SK-N-MC (cell line): ENCODE measurements at regions not wholly inside any gene's neighbourhood (a gene's known extent, or its start where the extent isn't known, plus 50 kb on each side); places are given as distances from the start of the nearest gene placed in this dataset.

ENCODE experiments used
- DNase-seq: peaks from one replicate; pipeline ENCODE4 v3.0.0-alpha.2; 2011; ENCODE audit warnings: low read depth, low spot score
- H3K27ac ChIP-seq: fragments of 200-600 bp; sonication (generic); 2 replicates; pipeline ENCODE4 v1.5.1; 2016; ENCODE audit warnings: mixed run types
- H3K36me3 ChIP-seq: fragments of 200-600 bp; sonication (generic); 2 replicates; pipeline ENCODE4 v1.6.1; 2017; ENCODE audit warnings: antibody characterized with exemption, low read length, mixed read lengths; ENCODE audit not compliant: insufficient read depth
- H3K4me3 ChIP-seq: fragments of 200-600 bp; sonication (generic); 2 replicates; pipeline ENCODE4 v1.5.1; 2016
- H3K9ac ChIP-seq: fragments of 200-600 bp; sonication (generic); 2 replicates; pipeline ENCODE4 v1.8.0; 2017; ENCODE audit warnings: mixed run types, mixed read lengths; ENCODE audit not compliant: insufficient read length
- H3K9me3 ChIP-seq: fragments of 200-600 bp; sonication (generic); 2 replicates; pipeline ENCODE4 v1.6.1; 2017; ENCODE audit warnings: low read depth, mild to moderate bottlenecking, antibody characterized with exemption, low read length, moderate library complexity, mixed read lengths
- EZH2 ChIP-seq: fragments of 200-600 bp; sonication (generic); IDR thresholded peaks from one replicate; pipeline ENCODE4 v1.6.1; 2017; ENCODE audit warnings: antibody characterized with exemption
- FOXP2 ChIP-seq: optimal IDR thresholded peaks from 2 replicates; pipeline ENCODE3; 2011; ENCODE audit warnings: mild to moderate bottlenecking, moderate library complexity; ENCODE audit not compliant: insufficient read depth; ENCODE audit errors: extremely low read length, control extremely low read depth
- POLR2AphosphoS5 ChIP-seq: IDR thresholded peaks from 2 replicates; pipeline ENCODE4 v1.6.1; 2012; ENCODE audit warnings: mild to moderate bottlenecking, low read depth, low read length, borderline replicate concordance

DNA sequence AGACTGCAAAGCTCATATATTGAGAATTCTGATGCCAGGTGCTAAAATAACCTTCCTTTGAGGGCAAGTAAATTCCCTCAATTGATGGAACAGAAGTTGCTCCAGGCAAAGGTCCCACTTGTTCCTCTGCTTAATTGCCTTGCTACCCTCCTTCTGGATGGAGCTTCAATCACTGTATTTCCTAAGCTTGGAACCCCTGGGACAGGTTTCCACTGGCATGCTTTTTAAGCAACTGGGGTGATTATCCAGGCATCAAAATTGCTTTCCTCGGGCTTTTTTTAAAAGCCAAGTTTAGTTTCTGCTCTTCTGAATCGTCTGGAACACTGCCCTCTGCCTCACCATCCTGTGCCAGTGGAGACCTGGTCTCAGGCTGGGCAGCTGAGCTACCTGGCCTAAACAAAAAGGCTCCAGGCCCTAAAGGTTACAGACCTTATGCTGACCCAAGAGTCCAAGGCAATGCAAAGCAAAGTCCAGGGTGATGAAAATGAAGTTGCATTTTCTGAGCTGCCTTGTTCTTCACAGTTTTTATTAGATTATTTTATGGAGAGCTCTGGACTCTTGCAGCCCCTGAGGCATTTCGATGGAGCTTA, 167.9 kb upstream of the CD180 start:
- Histone ChIP-seq H3K9ac (no peak overlapping the region), H3K4me3 (no peak overlapping the region), H3K9me3 (no peaks in the 10 kb centered on the region), H3K27ac (no peak overlapping the region), H3K36me3 (no peaks in the 10 kb centered on the region)
- no peak for DNase-seq
- no peak for TF ChIP-seq EZH2
- no peak for TF ChIP-seq POLR2AphosphoS5
- TF ChIP-seq FOXP2, result no peak

DNA sequence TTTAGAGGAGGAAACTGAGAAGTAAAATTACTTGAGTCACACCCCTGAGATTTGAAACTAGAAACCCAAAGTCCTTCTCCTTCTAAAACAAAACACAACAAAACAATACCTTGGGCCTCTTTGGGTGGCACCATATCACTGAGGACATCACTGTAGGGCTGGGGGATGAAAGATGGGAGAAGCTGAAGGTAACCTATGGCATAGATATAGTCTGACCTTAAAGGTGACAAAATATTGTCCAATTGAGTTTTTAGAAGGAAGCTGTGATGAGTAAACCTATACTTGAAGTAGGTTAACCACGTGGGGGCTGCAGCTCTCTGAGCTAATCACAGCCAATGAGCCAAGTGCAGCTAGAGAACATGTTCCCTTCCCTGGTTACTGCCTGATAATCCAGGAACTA, 167.4 kb upstream of the CD180 start:
- no peak overlapping the region for H3K27ac ChIP-seq
- no peaks in the 10 kb centered on the region for H3K36me3 ChIP-seq
- no peak for DNase-seq
- H3K9me3 ChIP-seq, result no peaks in the 10 kb centered on the region
- H3K9ac ChIP-seq, result no peak overlapping the region
- TF ChIP-seq EZH2 (no peak), POLR2AphosphoS5 (no peak), FOXP2 (no peak)
- no peak overlapping the region for H3K4me3 ChIP-seq

DNA sequence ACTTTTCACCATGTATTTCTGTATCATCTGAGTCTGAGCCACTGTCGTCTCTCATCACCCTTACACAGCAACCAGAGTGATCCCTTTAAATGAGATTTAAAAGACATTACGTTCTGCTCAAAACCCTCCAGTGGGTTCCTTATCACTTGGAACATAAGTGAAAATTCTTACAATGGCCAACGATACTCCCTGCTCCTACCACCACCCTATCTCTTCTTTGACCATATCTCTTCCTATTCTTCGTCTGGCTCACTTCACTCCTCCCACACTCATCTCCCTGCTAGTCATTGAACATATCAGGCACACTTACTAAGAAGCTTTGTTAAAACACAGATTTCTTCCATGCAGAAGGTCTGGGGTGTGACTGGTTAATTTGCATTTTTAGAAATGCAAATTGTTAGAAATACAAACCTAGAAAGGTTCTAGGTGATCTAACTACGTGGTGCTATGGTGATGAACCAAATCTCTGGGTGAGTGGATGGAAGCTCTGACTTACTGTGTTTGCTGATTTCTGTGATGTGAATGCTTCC, 166.6 kb upstream of the CD180 start:
- TF ChIP-seq FOXP2 (no peak), EZH2 (no peak), POLR2AphosphoS5 (no peak)

DNA sequence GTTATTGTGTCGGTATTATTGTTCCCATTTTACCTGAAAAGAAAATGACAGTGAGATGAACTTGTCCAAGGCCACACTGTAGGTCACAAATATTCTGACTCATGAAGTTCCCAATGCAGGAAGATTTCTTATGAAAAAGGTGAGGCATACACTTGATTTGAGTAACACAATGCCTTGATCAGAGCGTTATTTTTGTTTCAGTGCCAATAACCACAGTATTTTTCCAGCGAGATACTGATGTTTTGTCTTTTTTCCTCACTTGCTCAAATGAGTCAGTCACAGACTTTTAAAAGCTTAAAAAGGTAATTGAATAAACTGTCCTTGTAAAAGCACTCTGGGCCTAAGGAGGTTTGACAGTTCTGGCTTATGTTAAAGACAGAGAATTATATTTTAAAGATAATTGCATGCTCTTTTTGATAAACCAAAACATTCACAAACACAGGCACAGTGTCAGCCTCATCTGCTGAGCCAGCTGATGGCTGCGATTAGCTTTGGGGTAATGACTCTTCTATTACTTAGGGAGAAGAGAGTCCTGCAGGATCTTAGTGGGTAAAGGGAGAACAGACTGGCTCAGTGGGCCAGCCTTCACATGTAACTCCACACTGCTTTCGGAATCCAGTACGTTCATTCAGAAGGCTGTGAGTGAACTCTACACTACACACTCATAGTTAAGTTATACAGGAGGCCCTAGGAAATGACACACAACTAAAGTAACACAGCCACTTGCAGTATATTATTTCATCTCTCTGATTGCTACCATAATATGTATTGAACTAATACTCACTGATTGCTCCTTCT, 165.5 kb upstream of the CD180 start:
- no peaks in the 10 kb centered on the region for H3K9me3 ChIP-seq
- H3K9ac ChIP-seq, result no peak overlapping the region
- DNase-seq, result no peak
- no peak for TF ChIP-seq FOXP2
- TF ChIP-seq EZH2, result no peak
- TF ChIP-seq POLR2AphosphoS5, result no peak
- no peak overlapping the region for H3K4me3 ChIP-seq
- H3K27ac ChIP-seq, result no peak overlapping the region
- H3K36me3 ChIP-seq, result no peaks in the 10 kb centered on the region

More for the DNA sequence above, 166.6 kb upstream of the CD180 start:
- H3K27ac ChIP-seq, result no peak overlapping the region
- no peaks in the 10 kb centered on the region for H3K36me3 ChIP-seq
- H3K4me3 ChIP-seq, result no peak overlapping the region
- DNase-seq, result no peak
- no peaks in the 10 kb centered on the region for H3K9me3 ChIP-seq
- H3K9ac ChIP-seq, result no peak overlapping the region

DNA sequence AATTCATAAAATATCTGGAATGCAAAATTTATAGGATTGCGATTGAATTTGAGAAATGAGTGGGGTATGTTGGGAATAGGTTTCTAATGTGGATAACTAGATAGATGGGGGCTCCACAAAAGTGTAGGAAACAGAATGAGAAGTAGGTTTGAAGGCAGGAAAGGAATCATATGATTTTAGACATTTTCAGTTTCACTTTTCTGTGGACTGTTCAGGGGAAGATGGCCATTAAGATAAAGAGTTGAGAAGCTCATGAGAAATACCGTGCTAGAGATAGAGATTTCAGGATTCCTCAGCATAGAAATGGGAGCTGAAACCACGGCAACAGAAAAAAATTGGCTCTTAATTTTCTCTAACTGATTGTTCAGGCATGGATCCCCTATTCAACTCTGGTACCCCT, 163.4 kb upstream of the CD180 start:
- no peak for TF ChIP-seq POLR2AphosphoS5
- no peak for TF ChIP-seq FOXP2
- no peak for TF ChIP-seq EZH2
- Histone ChIP-seq H3K9me3 (no peaks in the 10 kb centered on the region), H3K27ac (peak overlapping the region; percentile 26; the same call in 1 of the 2 replicates), H3K4me3 (peak overlapping the region; percentile 6), H3K9ac (no peak overlapping the region), H3K36me3 (no peaks in the 10 kb centered on the region)
- no peak for DNase-seq

DNA sequence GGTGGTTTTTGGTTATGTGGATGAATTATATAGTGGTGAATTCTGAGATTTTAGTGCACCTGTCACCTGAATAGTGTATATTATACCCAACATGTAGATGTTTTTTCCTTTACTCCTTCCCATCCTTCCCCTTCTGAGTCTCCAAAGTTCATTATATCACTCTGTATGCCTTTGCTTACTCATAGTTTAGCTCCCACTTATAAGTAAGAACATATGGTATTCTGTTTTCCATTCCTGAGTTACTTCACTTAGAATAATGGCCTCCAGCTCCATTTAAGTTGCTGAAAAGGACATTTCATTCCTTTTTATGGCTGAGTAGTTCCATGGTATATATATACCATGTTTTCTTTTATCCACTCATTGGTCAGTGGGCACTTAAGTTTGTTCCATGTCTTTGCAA, 161.6 kb upstream of the CD180 start:
- TF ChIP-seq EZH2 (no peak), FOXP2 (no peak), POLR2AphosphoS5 (no peak)

DNA sequence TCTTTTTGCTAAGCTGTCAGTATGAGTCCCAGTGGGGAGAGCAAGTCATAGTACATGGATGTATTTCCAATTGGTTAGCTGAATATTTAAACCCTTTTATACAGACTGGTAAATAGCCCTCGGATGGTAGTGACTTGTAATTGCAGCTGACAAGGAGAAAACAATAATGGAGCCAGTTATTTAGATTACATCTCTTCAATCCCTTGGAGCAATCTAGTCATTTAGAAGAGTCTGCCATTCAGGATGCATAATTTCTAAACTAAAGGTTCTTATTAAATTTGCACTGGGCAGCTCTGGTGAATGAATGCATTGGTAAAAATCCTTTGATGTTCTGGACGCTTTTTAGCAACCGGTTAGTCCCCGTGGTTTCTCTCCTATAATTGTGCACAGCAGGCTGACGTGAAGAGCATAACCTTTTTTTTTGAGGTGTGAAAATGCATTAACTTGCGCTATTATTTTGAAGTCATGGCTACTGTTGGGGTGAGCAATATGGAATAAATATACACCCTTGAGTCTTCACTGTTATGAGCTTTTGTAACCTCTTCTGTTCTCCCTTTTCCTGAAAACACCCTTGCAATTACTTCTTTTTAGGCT, 158.6 kb upstream of the CD180 start:
- DNase-seq, result no peak
- TF ChIP-seq FOXP2 (no peak), POLR2AphosphoS5 (no peak), EZH2 (no peak)
- H3K4me3 ChIP-seq, result no peak overlapping the region
- H3K27ac ChIP-seq, result no peak overlapping the region
- no peaks in the 10 kb centered on the region for H3K9me3 ChIP-seq
- no peaks in the 10 kb centered on the region for H3K36me3 ChIP-seq
- no peak overlapping the region for H3K9ac ChIP-seq

More for the DNA sequence above, 161.6 kb upstream of the CD180 start:
- Histone ChIP-seq H3K4me3 (no peak overlapping the region), H3K9me3 (no peaks in the 10 kb centered on the region), H3K27ac (no peak overlapping the region), H3K36me3 (no peaks in the 10 kb centered on the region), H3K9ac (no peak overlapping the region)
- no peak for DNase-seq
